OCI-M2 (cell line): ENCODE measurements at regions not wholly inside any gene's neighbourhood (a gene's known extent, or its start where the extent isn't known, plus 50 kb on each side); places are given as distances from the start of the nearest gene placed in this dataset.

ENCODE experiments used
- DNase-seq: peaks from one replicate; lab custom pipeline; 2025; ENCODE audit not compliant: unreplicated experiment; lab: John Stamatoyannopoulos, UW

- DNase-seq = no peak
These were observed 51.3 kb upstream of the STEAP4 start for GRCh38 chr7:88357781-88358525.

- DNase-seq = no peak
These were observed 50.6 kb upstream of the STEAP4 start for GRCh38 chr7:88357294-88357693.
